GM19397 (cell line): ENCODE measurements at regions not wholly inside any gene's neighbourhood (a gene's known extent, or its start where the extent isn't known, plus 50 kb on each side); places are given as distances from the start of the nearest gene placed in this dataset.

Experiments used
- ATAC-seq: cut with Tn5 transposase; IDR thresholded peaks from one replicate; pipeline ENCODE4 v1.9.1; 2021; ENCODE audit warnings: mild to moderate bottlenecking, moderate library complexity; ENCODE audit not compliant: unreplicated experiment

GRCh38 chr21:33155005-33155404, 74.7 kb upstream of the IFNAR2 start:
- ATAC-seq = no peak

- ATAC-seq = no peak
These were observed 74.3 kb upstream of the IFNAR2 start for GRCh38 chr21:33155422-33155821.

GRCh38 chr21:33157303-33157702, 72.4 kb upstream of the IFNAR2 start:
- ATAC-seq = no peak

- ATAC-seq = no peak
These were observed 71.1 kb upstream of the IFNAR2 start for GRCh38 chr21:33158654-33159053.

- no peak for ATAC-seq
These were observed 67.2 kb upstream of the IFNAR2 start for GRCh38 chr21:33162436-33162951.

- ATAC-seq = no peak
These were observed 60.9 kb upstream of the IFNAR2 start for GRCh38 chr21:33168886-33169285.

- ATAC-seq = no peak
These were observed 60.4 kb upstream of the IFNAR2 start for GRCh38 chr21:33169359-33169758.

- no peak for ATAC-seq
These were observed 58.0 kb upstream of the IFNAR2 start for GRCh38 chr21:33171616-33172169.

GRCh38 chr21:33174756-33175155, 55.0 kb upstream of the IFNAR2 start:
- no peak for ATAC-seq
